Mucosa of gallbladder (tissue), 1 donor: ENCODE measurements at regions not wholly inside any gene's neighbourhood (a gene's known extent, or its start where the extent isn't known, plus 50 kb on each side); places are given as distances from the start of the nearest gene placed in this dataset.

Experiments used
- DNase-seq: peaks from one replicate; pipeline ENCODE4 v3.0.0-alpha.2; 2020; ENCODE audit warnings: low spot score
- donor health status: DM: no; HTN: no; CAD: no.

DNA sequence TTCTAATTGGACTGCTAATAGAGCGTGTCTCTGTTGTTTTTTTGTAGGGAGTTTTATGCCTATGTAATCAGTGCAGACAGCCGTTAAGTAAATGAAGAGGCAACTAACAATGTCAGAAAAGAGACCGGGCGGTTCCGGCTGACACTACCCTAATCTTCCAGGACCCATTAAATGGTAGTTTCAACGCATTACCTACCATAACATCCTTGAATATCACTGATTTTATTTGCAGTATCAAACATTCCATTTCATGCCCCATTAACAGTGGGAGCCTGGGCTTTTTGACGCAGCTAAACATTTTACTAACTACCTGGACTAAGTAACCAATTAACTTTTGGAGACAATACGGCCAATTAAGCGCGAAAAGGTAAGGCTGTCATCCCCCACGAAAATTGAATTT lies 832.9 kb upstream of the NR2F2 start:
- DNase-seq, result no peak

DNA sequence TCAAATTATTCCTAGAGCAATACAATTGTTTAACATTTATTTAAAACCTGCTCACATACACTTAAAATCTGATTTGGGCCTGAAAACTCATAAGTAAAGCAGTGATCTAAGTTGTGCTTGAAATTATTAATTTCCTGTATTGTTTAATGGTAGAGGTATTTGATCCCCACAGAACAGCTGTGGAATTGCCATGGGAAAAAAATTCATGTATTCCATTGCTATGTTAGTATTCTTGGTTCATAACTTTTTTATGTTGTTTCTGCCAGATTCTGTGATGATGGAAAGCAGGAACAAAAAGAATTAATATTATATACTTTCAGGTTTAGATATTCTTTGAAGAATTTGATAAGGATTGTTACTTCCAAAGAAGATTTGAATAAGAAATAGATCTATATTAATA lies 831.5 kb upstream of the NR2F2 start:
- DNase-seq, result no peak

DNA sequence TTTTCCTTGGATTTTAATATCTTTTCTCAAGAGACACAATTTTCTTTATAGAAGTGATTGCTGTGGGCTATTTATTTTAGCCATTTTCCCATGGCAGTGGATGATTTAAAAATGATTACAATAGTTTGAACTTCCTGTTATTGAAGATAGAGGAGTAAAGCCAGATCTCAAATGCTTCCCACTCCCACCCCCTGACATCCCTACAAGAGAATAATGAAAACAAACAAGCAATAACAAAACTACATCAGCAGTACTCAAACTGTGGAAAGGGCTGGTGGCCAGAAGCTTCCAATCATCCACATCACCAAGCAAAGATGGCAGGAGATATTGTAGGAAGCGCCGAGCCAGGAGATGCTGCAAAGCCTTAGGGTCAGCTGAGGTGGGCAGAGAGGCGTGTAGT lies 831.1 kb upstream of the NR2F2 start:
- no peak for DNase-seq

DNA sequence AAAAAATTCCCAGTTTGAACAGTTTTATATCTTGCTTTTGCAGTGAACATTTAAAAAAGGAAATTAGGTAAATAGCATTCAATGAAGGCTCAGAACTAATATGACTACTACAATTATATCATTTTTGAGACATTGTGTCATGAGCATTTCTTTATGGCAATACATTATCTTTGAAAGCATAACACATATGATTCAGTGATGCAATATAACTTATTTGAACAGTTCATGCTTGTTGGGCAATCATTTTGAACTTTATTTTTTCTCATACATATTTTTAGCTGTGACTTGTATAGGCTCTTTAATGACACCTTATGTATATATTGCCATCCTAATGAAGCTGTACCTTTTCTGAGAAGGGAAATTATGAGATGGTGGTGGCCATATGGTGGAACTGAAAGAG lies 828.6 kb upstream of the NR2F2 start:
- no peak for DNase-seq

DNA sequence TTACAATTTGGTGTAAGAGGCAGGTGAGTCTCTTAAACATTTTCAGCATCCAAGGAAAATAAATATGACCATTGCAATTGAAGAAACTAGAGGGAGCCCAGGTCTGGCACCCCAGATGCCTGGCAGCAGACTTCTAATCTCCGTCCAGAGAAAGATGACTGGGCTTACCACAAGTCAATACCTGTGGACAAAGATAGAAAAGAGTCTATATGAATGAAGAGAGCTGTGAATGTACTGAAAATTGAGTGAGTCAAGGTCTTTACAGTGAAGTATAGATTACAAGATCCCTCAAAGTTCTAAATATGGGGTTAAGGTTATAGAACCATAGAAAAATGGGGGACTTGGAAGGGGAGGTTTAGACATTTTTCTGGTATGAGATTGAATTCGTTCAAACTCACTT lies 827.4 kb upstream of the NR2F2 start:
- DNase-seq, result no peak

DNA sequence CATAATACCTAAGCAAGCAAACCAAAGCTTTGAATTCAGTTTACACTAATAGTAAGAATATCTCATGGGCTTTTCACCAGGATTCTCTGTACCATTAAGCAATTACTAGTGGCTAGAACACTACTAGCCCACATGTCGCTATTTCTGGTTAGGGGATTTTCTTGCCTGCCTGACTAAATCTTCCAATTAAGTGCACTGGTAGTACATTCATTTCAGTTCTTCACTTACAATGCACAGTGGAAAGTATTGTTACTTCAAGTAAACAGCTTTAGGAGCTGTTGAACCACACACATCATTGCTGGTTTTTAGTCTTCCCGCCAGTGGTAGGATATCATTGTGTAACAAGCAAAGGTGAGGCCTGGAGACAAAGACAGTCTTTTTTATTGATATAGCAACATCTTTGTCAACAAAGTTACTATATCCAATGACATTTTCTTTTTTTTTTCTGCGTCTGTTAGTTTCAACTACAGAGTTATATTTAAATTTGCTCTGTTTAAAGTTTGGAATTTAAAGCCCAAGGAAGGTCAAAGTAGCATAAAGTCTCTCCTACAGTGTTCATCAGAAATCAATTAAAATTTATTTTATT lies 826.8 kb upstream of the NR2F2 start:
- DNase-seq, result no peak

DNA sequence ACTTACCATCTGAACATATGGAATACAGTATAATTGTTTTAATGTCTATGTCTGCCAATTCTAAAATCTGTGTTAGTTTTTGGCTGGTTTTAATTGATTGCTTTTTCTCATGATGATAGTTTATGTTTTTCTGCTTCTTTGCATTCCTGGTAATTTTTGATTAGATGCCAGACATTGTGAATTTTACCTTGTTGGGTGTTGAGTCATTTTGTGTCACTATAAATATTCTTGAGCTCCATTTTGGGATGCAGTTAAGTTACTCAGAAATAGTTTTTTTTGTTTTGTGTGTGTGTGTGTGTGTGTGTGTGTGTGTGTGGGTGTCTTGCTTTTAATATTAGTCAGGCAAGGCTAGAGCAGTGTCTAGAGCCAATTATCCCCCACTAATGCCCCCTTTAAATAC lies 818.8 kb upstream of the NR2F2 start:
- no peak for DNase-seq

DNA sequence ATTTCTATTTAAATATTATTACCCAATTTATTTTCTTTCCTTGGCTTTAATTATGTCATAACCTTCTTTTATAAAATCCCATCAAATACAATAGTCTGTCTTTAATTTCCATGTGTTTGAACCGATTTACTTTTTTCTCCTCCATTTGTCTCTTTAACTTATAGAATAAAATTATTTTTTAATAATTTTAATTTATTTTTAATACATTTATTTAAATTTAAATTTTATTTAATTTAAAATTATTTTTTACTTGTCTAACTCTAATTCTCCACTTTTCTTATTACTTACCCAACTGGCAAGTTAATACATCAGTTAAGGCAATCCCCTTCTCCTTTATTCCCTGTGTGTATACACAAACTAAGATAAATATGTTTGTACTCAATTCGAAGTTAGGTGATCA lies 817.6 kb upstream of the NR2F2 start:
- no peak for DNase-seq

DNA sequence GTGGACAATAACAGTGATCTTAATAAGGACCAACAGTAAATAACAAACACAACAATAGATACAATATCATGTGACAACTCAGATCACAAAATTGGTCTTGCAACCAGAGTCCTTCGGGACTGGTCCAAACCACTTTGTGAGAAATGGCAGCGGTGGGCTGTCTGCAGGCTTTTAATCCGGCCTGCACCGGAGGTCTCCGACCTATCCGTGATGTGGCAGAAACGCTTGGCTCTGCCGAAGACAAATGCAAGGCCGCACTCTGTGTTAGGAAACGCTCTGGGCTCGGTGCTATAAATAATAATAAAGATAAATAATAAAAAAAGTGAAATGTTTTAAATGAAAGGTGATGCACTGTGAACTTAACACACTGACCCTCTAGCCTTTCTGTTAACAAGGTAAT lies 810.6 kb upstream of the NR2F2 start:
- no peak for DNase-seq

DNA sequence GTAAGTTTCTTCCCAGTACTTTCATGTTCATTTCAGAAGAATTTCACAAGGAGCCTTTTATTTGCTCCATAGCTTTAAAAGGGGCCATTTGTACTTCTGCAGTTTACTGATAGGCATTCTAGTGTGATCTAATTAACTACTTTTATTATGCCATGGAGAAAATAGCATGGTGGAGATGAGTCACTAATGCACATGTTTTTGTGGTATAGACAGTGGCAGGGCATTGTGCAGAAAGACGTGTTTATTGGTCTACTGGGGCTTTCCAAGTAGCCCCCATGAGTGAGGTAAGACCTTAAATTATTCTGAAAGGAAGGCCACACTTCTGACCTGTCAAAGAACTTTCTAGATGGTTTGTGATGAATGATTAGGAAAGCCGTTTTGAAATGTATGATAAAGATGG lies 810.0 kb upstream of the NR2F2 start:
- DNase-seq, result no peak

DNA sequence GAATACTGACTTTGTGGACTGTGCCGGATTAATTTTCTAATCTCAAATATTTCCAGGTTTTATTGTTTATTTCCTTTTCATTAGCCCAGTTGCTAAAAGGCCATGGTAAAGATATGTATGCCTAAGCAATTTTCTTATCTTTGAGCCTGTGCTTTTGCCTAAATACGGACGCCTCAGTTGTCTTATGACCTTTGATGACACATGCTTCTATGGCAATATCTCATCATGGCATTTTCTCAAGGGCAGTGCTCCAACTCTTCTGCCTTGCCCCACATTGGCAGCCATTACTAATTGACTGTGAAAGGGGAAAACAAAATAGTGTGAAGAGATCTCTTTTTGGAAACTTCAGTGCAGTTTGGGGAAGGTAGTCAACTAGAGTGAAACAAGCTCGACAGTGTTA lies 809.6 kb upstream of the NR2F2 start:
- DNase-seq, result no peak

DNA sequence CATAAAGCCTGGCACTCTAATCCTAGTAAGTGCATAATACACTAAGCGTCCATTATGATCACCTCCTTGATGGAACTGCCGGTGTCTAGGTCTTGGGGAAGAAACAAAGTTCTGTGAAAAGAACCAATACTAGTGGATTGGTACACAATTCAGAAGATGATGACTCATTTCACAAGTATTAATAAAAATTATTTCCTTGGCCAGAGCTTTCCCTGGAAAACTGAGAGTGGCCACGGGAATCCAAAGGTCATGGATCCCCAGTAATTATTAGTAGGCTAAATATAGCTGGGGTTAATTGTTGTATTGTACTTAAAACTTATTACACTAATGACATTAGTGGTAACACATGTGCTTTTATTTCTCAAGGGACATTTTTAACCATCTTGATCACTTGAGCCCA lies 808.0 kb upstream of the NR2F2 start:
- DNase-seq, result no peak

DNA sequence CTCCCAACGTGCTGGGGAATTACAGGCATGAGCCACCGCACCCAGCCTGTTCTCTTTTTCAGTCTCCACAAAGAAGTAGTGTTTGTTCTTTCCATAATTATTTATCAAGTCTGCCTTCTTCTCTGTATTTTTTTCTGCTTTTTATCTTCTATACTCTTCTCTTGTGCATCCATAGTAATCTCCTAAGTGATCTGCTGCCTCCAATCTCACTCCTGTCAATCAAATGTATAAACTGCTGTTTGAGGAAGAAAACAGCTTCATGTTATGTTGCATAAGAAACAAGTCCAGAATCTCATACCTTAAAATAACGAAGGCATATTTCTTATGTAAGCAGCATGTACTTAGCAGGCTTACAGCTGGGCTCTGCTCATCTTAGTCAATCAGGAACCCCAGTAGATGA lies 801.6 kb upstream of the NR2F2 start:
- no peak for DNase-seq

DNA sequence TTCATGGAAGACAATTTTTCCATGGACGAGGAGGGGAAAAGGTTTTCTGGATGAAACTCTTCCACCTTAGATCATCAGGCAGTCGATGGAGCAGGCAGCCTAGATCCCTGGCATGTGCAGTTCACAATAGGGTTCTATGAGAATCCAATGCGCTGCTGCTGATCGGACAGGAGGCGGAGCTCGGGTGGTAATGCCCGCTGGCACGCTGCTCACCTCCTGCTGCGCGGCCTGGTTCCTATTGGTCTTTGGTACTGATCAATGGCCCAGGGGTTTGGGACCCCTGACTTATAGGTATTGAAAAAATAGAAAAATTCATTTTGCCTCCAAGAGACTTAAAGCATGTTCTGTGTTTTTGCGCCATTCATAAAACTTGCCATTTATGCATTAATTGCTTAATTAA lies 793.9 kb upstream of the NR2F2 start:
- DNase-seq, result no peak

DNA sequence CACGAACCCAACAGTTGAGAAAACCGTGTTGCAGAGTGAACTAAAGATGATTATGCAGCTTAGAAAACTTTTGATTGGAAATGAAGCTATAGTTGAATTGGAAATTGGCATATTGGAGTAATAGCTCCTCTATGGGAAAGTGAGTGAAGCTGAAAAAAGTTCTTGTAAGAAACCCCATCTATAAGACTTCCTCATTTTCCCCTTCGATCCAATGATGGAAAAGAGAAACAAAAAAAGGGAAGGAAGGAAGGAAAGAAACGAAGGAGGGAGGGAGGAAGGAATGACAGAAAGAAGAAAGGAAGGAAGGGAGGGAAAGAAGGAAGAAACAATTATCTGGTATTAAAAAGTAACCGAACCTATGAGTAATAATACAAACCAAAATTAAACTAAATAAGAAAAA lies 791.8 kb upstream of the NR2F2 start:
- no peak for DNase-seq

DNA sequence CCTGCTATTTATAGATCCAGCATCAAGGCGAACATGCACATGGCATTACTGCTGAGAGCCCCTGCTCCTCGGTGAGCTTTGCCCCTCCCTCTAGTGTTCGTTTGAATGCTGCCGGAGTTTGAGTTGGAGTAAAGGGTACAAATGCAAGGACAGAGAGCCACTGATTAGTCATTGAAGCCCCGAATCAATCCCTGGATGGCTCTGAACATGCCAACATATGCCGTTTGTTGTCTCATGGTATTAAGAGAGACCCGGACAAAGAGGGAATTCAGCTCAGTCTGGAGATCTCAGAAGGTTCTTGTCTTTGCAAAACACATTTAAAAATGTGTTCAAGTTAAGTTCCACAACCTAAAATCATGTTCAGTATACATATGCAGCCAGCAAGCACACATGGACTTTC lies 789.2 kb upstream of the NR2F2 start:
- no peak for DNase-seq

DNA sequence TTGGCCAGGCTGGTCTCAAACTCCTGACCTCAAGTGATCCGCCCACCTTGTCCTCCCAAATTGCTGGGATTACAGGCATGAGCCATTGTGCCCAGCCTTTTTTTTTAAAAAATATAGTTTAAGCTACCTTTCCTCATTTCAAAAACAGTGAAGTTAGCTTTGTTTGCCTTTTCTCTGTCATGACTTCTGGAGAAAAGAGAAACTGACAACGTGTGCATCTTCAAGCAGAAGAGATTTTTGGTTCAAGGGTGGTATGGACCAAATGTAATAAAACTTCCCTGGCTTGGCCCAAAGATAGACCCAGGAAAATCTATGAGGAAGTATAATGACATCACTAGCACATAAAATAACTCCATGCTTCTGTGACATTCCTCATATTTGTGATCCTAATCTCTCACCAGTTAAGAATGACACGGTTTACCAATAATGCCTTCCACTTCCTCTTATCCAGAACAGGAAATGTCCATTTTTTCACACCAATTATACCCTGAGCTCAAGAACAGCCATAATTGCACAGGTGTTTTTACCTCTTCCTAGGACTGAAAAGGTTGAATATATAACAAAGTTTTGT lies 781.2 kb upstream of the NR2F2 start:
- DNase-seq, result no peak

DNA sequence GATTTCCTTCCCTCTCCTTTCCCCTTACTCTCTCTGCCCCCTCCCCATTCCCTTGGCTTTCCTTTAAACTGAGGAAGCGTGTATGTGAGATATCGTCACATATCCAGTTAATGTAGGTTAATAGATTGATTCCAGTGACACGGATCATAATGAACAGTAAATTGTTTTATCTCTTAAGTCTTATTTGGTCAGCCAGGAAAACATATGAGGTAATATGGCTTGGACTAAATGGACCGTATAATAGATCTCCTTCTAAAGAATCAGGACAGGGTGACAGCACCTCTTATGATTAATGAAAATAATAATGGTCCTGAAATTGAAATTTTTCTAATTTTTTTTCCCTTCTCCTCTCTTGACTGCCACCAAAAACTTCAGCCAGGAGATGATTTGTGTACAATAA lies 779.8 kb upstream of the NR2F2 start:
- no peak for DNase-seq

DNA sequence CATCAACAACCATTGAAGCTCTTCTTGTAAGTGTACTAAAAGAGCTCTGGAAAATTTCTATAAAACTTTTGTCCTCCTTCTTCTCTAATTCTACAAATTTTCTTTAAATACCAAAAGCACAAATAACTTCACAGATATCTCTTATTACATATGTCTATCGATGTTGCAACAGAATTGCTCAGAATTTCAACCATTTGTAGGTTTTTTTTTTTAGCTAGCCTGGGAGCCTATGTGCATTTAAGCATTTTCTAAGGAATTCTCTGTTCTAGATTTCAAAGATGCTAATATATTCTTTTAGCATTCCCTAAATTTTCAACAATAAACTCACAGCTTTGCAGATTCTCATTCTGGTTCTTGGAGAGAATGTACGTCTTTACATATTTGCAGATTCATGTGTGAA lies 774.3 kb upstream of the NR2F2 start:
- DNase-seq, result no peak

DNA sequence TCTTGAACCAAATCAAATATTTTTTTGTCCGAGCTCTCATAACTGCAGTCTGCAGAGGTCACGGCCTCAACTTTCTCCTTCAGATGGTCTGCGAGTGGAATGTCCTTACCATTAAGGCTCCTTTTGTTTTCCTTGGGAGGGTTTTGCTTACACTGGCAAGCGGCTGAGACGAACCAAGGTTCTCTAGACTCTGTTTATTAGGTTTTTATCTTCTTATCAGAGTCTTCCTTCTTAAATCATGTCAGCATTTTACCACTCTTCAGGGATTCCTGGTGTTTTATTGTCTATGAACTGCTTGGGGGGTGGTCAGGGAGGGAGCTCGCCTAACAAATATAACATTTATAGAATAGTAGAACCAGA lies 773.7 kb upstream of the NR2F2 start:
- no peak for DNase-seq

DNA sequence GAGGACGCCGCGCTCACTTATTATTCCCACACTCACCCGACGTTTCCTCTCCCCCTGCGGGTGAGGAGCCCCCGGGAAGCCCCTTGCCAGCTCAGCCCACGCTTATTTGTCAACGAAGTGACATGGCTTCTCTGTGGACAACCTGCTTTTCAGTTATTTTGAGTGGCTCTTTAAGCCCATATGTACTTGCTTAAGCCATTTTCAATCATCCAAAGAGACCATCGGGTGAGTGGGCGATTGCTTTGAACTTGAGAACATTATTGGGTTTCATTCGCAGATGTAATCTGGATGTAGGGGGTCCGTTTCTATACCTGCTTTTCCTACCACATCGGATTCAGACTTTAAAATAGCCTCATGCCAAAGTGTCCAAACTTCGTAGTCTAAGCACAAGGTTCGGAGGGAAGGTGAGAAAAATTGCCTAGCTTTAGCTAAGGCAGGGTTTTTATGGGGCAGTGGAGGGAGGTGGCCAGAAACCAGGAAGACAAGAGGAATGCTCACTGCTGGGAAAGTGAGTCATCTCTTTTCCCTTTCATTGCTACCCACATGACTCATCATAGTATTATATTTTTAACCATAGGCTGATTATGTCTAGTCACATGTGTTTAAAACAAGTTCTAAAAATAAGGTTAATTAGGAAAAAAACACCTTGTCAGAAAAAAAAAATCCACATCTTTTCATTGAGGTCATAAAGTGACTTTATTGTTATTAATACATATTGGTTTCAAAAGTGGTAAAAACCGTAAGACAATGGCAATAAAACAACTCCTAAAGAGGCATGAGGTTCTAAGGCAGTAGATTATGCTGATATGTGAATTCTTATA lies 773.1 kb upstream of the NR2F2 start:
- DNase-seq, result no peak

DNA sequence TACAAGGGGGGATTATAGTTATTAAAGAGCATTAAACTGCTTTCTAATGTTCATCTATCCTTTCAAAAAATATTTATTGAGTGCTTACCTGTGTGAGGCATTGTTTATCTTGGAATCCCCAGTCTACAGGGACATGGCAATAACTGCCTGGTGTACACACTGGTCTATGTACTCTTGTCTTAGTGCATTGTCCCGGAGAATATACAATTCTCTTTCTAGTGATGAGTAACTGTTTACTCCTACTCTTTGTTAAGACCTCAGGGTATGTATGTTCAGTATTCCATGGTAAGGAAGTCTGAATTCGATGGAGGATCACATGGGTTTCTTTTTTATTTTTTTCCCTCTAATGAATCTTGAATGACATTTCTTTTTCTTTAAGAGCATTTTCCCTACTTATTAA lies 772.4 kb upstream of the NR2F2 start:
- DNase-seq, result no peak

DNA sequence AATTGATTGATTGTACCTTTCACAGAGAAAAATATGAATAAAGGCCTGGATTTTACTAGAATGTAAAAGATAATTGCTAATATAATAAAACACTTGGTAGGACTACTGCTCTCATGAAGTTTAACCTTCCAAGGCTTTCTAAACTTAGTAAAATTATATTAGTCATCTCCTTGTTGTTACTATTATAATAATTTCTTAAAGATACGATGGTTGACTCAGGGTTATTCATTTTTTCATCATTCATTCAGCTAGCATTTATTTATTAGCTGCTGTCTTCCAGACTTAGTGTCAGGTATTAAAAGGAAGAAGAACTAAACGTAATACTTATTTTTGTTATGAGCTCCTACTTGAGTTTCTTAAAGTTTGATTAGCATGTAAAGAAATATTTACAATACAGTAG lies 771.6 kb upstream of the NR2F2 start:
- no peak for DNase-seq

DNA sequence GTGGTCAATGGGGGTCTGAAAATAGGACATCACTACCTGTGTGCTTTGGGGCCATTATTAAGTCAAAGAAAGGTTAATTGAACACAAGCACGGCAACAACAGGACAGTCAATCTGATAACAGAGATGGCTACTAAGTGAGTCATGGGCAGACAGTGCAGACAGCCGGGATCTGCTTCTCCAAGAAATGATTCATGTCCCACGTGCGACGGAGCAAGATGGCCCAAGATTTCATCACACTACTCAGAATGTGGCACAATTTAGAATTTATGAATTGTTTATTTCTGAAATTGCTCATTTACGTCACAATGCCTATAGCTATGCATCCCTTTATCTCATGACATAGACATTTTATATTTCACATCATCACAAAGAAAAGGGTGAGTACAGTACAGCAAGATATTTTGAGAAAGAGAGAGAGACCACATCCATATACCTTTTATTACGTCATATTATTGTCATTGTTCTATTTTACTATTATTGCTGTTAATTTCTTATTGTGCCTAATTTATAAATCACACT lies 770.6 kb upstream of the NR2F2 start:
- no peak for DNase-seq
